GM12872 (cell line): ENCODE measurements at regions not wholly inside any gene's neighbourhood (a gene's known extent, or its start where the extent isn't known, plus 50 kb on each side); places are given as distances from the start of the nearest gene placed in this dataset.

Experiments
- CTCF ChIP-seq: IDR thresholded peaks from 3 replicates; pipeline ENCODE4 v1.5.1; 2011; ENCODE audit warnings: low read depth, mild to moderate bottlenecking, low read length, moderate library complexity; ENCODE audit not compliant: insufficient read depth

DNA sequence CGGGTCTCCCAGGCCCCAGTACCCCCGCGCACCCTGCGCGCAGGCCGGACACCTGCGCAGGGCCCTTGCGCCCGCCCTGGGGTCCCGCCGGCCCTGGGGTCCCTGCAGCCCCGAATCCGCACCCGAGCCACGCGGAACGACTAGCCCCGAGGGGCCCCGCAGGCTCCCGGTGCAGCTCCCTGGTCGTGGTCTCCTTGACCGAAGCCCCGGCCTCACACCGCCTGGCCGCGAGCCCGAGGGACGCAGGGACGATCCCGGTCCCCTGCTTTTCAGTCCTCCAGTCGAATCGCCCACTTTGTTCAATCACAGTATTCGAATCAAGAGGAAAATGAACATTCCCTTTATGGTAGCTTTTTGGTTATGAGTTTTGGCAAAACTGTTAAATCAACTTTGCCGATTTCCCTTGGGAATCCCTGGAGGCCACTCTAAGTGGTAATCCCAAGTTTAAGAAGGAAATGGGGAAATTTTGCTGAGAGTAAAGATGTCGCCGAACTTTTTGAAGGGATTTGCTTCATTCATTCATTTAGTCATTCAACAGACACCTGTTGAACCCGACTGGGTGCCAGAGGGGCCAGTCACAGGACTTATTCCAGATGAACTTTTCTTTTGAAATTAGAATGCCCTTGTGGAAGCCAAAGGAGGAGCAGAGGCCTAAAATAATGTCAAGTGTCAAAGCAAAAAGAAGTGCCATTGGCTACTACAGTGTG lies 75.0 kb downstream of the ZIC5 start:
- no peak for TF ChIP-seq CTCF

- TF ChIP-seq CTCF = no peak
Measured at GRCh38 chr13:99895444-99896368, 75.9 kb downstream of the ZIC5 start.

DNA sequence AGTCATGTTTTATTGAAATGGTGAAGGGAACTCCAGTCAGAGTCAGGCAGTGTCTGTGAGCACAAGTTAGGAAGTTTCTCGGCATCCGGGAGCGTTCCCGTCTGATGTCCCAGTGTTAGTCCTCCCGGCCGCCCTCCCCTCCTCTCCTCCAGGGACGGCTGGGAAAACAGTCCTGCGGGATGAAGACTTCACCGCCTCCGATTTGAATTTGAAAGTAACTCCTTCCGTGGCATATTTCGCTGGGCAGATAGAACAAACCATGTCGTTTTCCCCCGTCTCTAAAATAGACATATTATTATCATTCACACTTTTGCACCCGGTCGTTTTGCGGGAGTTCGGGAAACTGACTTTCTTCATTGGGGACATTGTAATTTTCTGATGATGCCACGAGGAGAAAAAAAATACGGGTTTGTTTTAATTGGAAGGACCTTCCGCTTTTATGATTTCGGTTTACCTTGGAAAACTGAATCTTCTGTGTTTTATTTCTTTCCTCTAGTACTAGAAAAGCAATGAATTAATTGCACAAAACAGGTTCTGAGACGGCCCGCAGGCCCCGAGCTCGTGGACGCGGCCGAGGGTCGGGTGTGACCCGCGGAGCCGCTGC lies 76.6 kb downstream of the ZIC5 start:
- no peak for TF ChIP-seq CTCF

DNA sequence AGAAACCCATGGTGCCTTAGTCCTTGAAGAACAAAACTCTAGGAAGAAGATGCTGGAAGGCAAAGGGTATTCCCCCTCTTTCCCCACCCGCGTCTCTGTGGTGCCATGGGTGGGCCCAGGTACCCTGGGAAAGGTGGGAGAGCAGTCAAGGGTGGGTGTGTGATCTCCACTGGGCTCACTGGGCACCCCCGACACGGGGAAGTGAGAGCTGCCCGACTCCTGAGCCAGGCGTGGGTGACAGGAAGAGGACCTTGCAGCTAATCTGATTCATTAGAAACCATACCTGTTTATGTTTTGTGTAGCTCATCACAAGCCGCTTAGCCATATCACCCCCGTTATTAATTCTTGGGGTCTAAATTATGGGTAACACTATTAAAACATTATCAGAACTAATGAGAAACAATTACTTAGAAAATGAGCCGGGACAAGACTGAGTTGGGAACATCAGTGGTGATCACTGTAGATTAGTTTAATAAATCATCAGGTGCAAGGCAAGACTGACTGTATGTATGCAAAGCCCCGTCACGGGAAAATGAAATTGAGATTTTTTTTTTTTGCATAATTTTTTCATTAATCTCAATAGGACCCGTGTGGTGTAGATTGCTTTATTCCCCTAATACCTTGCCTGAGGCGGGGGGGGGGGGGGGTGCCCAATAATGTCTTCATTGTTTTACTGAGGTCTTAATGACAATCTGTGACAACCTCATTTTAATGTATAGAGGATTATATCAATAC lies 77.3 kb downstream of the ZIC5 start:
- TF ChIP-seq CTCF = no peak

- TF ChIP-seq CTCF = no peak
Measured at GRCh38 chr13:99893567-99893966, 78.0 kb downstream of the ZIC5 start.

- TF ChIP-seq CTCF = no peak
Measured at GRCh38 chr13:99892866-99893504, 78.6 kb downstream of the ZIC5 start.

GRCh38 chr13:99892196-99892613 lies 79.4 kb downstream of the ZIC5 start:
- no peak for TF ChIP-seq CTCF
